SK-N-MC (cell line): ENCODE measurements at regions not wholly inside any gene's neighbourhood (a gene's known extent, or its start where the extent isn't known, plus 50 kb on each side); places are given as distances from the start of the nearest gene placed in this dataset.

ENCODE experiments used
- EZH2 ChIP-seq: fragments of 200-600 bp; sonication (generic); IDR thresholded peaks from one replicate; pipeline ENCODE4 v1.6.1; 2017; ENCODE audit warnings: antibody characterized with exemption
- FOXP2 ChIP-seq: optimal IDR thresholded peaks from 2 replicates; pipeline ENCODE3; 2011; ENCODE audit warnings: mild to moderate bottlenecking, moderate library complexity; ENCODE audit not compliant: insufficient read depth; ENCODE audit errors: extremely low read length, control extremely low read depth
- POLR2AphosphoS5 ChIP-seq: IDR thresholded peaks from 2 replicates; pipeline ENCODE4 v1.6.1; 2012; ENCODE audit warnings: mild to moderate bottlenecking, low read depth, low read length, borderline replicate concordance

DNA sequence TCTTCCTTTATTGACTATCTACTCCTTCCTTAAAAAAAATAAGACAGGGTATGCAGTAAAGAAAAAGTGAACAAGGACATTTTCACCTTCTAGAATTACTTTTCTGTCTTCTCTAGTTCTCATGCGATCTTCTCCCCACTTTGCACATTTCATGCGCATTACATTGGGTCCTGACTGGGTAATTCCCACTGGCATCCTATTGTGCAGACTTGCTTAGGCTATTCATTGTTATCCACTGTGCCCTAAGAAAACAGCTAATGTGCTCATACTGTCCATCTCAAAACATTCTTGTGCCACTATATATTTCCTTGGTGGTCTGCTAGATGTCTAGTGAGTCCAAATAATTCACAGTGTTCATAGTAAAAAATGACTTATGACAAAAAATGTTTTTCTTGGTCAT is 447.4 kb upstream of the ROBO1 start:
- no peak for TF ChIP-seq POLR2AphosphoS5
- TF ChIP-seq EZH2: no peak
- TF ChIP-seq FOXP2: no peak
